PC-3 (cell line): ENCODE measurements at regions not wholly inside any gene's neighbourhood (a gene's known extent, or its start where the extent isn't known, plus 50 kb on each side); places are given as distances from the start of the nearest gene placed in this dataset.
A peak's percentile ranks its signal among the peaks of the same experiment; 100 is the strongest.

Source experiments
- ATAC-seq: fragments of 200-7000 bp; cut with Tn5 transposase; 2 replicates; pipeline ENCODE4 v1.9.1; 2020; ENCODE audit warnings: mild to moderate bottlenecking, moderate library complexity
- BruUV-seq: library from RNA; stranded (reverse); fragments of 400-500 nt; replicated peaks from 2 replicates; lab custom pipeline; 2021; lab: Mats Ljungman, UMichigan
- CTCF ChIA-PET: fragments of 300-600 bp; sonication (Branson Sonifier 250); formaldehyde crosslinking; loops from one replicate; lab custom pipeline; 2022; ENCODE audit warnings: antibody characterized with exemption; lab: Charles Lee
- POLR2A ChIA-PET: fragments of 300-600 bp; sonication (Branson Sonifier 250); formaldehyde crosslinking; loops from one replicate; lab custom pipeline; 2022; ENCODE audit warnings: antibody characterized with exemption; ENCODE audit not compliant: unreplicated experiment; lab: Charles Lee
- DNase-seq: peaks from one replicate; pipeline ENCODE4 v3.0.0-alpha.2; 2015
- H2AFZ ChIP-seq: fragments of 300-600 bp; sonication (generic); 2 replicates; pipeline ENCODE4 v1.6.0; 2016; ENCODE audit warnings: antibody characterized with exemption, low read length
- H3F3A ChIP-seq: fragments of 300-600 bp; sonication (generic); one replicate; pipeline ENCODE4 v1.6.0; 2017; ENCODE audit warnings: antibody characterized with exemption, low read length, control low read depth, mild to moderate bottlenecking; ENCODE audit not compliant: unreplicated experiment
- H3K27ac ChIP-seq: fragments of 300-600 bp; sonication (generic); 2 replicates; pipeline ENCODE4 v1.5.1; 2016; ENCODE audit warnings: mild to moderate bottlenecking, low read length
- H3K27me3 ChIP-seq: fragments of 300-600 bp; sonication (generic); 2 replicates; pipeline ENCODE4 v1.6.1; 2016; ENCODE audit warnings: low read length, mixed read lengths
- H3K36me3 ChIP-seq: fragments of 300-600 bp; sonication (generic); 2 replicates; pipeline ENCODE4 v1.6.1; 2016; ENCODE audit warnings: low read depth, mixed run types, low read length, mixed read lengths
- H3K4me1 ChIP-seq: fragments of 300-600 bp; sonication (generic); 2 replicates; pipeline ENCODE4 v1.5.1; 2016; ENCODE audit warnings: low read length; ENCODE audit not compliant: insufficient read depth
- H3K4me2 ChIP-seq: fragments of 300-600 bp; sonication (generic); 2 replicates; pipeline ENCODE4 v1.6.0; 2016; ENCODE audit warnings: low read length
- H3K4me3 ChIP-seq: fragments of 300-600 bp; sonication (generic); 2 replicates; pipeline ENCODE4 v1.5.1; 2016; ENCODE audit warnings: mild to moderate bottlenecking, low read length, mixed read lengths
- H3K79me2 ChIP-seq: fragments of 300-600 bp; sonication (generic); 2 replicates; pipeline ENCODE4 v1.6.1; 2017; ENCODE audit warnings: low read length, mixed read lengths
- H3K9ac ChIP-seq: fragments of 300-600 bp; sonication (generic); 2 replicates; pipeline ENCODE4 v1.6.0; 2016; ENCODE audit warnings: mild to moderate bottlenecking, low read length
- H3K9me2 ChIP-seq: fragments of 300-600 bp; sonication (generic); replicated peaks from 2 replicates; pipeline ENCODE4 v1.6.1; 2016; ENCODE audit warnings: mixed run types, low read length, mixed read lengths
- H3K9me3 ChIP-seq: fragments of 300-600 bp; sonication (generic); 2 replicates; pipeline ENCODE4 v1.6.1; 2016; ENCODE audit warnings: low read length, mixed read lengths
- H4K20me1 ChIP-seq: fragments of 300-600 bp; sonication (generic); 2 replicates; pipeline ENCODE4 v1.6.1; 2016; ENCODE audit warnings: low read length, mixed read lengths
- EZH2 ChIP-seq: fragments of 300-600 bp; sonication (generic); IDR thresholded peaks from one replicate; pipeline ENCODE4 v1.6.1; 2017; ENCODE audit warnings: antibody characterized with exemption, mild to moderate bottlenecking, low read length; ENCODE audit not compliant: unreplicated experiment
- EZH2phosphoT487 ChIP-seq: fragments of 300-600 bp; sonication (generic); IDR thresholded peaks from 2 replicates; pipeline ENCODE4 v1.6.1; 2018; ENCODE audit warnings: mild to moderate bottlenecking, antibody characterized with exemption, low read length, borderline replicate concordance
- intact Hi-C: fragments of 100-400 bp; cut with micrococcal nuclease; formaldehyde crosslinking; loops from 2 replicates; pipeline ENCODE4 v1.9.0; 2023
- TF ChIP-seq, protein P1 (sequence below): fragments of 300-600 bp; sonication (generic); conservative IDR thresholded peaks from 2 replicates; pipeline ENCODE4 v1.5.1; 2017; ENCODE audit warnings: antibody characterized with exemption, low read depth, mild to moderate bottlenecking, low read length

DNA sequence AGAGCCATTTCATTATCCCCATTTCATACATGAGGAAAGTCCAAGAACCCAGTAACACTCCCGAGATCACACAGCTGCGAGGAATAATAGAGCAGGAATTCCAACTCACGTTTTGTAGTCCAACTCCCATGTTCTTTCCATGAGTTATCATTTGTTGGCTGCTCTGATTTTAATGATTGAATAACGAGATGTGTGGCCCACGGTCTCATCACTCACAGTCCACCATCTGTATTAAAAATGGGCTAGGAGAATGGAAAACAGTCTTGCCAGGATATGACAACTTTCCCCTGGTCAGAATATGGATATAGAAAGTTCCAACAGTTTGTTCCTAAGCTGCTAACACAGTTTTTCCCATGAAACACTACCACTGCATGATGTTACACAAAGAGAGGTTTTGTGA is 147.5 kb downstream of the METTL4 start:
- intact Hi-C loops = no loop called here
- BruUV-seq = no TSS peak
- ChIA-PET POLR2A (no interaction called here), CTCF (no interaction called here)
- ATAC-seq (no peak), DNase-seq (no peak)
- H3K9ac ChIP-seq = no peak overlapping the region
- H2AFZ ChIP-seq = no peak overlapping the region
- H3K27ac ChIP-seq = no peak overlapping the region
- H3K4me1 ChIP-seq = 0 out of 2 replicates have a peak, but pooled peaks cover 10% of the 10 kb centered on the region
- H3K4me3 ChIP-seq = no peak overlapping the region
- H4K20me1 ChIP-seq = no peaks in the 10 kb centered on the region
- H3K36me3 ChIP-seq = no peaks in the 10 kb centered on the region
- TF ChIP-seq EZH2phosphoT487 = no peak
- TF ChIP-seq, protein P1, sequence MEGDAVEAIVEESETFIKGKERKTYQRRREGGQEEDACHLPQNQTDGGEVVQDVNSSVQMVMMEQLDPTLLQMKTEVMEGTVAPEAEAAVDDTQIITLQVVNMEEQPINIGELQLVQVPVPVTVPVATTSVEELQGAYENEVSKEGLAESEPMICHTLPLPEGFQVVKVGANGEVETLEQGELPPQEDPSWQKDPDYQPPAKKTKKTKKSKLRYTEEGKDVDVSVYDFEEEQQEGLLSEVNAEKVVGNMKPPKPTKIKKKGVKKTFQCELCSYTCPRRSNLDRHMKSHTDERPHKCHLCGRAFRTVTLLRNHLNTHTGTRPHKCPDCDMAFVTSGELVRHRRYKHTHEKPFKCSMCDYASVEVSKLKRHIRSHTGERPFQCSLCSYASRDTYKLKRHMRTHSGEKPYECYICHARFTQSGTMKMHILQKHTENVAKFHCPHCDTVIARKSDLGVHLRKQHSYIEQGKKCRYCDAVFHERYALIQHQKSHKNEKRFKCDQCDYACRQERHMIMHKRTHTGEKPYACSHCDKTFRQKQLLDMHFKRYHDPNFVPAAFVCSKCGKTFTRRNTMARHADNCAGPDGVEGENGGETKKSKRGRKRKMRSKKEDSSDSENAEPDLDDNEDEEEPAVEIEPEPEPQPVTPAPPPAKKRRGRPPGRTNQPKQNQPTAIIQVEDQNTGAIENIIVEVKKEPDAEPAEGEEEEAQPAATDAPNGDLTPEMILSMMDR = no peak
- no peak for TF ChIP-seq EZH2
- H3K79me2 ChIP-seq = no peaks in the 10 kb centered on the region
- no peak overlapping the region for H3K4me2 ChIP-seq
- no peaks in the 10 kb centered on the region for H3F3A ChIP-seq
- H3K9me3 ChIP-seq = no peaks in the 10 kb centered on the region
- H3K9me2 ChIP-seq = no peaks in the 10 kb centered on the region
- H3K27me3 ChIP-seq = no peaks in the 10 kb centered on the region

DNA sequence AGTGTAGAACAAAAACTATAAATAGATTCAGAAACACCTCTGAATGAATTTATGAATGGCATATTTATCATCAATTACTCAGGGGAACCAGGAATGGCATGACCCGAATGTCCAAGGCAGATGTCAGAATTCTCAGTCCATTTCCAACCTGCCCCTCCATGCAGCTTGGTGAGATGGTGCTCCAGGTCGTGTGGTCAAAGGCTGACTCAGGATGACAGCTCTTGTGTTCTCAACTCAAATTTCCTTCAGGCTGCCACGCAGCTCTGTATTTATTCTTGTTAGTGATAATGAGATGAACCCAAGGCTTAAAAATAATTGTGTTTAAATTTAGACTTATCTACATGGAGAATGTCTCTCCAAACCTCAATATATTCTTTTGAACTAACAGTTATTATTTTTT is 146.9 kb downstream of the METTL4 start:
- Histone ChIP-seq H3K9ac (no peak overlapping the region), H3K4me2 (no peak overlapping the region), H3K27ac (no peak overlapping the region), H3K4me3 (no peak overlapping the region), H3K27me3 (no peaks in the 10 kb centered on the region), H2AFZ (no peak overlapping the region), H3K9me3 (no peaks in the 10 kb centered on the region), H3K79me2 (no peaks in the 10 kb centered on the region), H3K36me3 (no peaks in the 10 kb centered on the region), H4K20me1 (no peaks in the 10 kb centered on the region), H3F3A (no peaks in the 10 kb centered on the region), H3K9me2 (no peaks in the 10 kb centered on the region), H3K4me1 (0 out of 2 replicates have a peak, but pooled peaks cover 10% of the 10 kb centered on the region)
- no peak for TF ChIP-seq EZH2phosphoT487
- TF ChIP-seq, protein P1 = no peak
- TF ChIP-seq EZH2 = no peak
- ChIA-PET CTCF (no interaction called here), POLR2A (interaction anchor here (0.6 kb wide), 2 partner anchors 1480 to 1722 kb away, joined by 3 to 4 read pairs; no protein-coding TSS in a partner anchor)
- peak; percentile 58 for DNase-seq
- BruUV-seq = no TSS peak
- ATAC-seq = peak; percentile 73
- intact Hi-C loops = no loop called here

DNA sequence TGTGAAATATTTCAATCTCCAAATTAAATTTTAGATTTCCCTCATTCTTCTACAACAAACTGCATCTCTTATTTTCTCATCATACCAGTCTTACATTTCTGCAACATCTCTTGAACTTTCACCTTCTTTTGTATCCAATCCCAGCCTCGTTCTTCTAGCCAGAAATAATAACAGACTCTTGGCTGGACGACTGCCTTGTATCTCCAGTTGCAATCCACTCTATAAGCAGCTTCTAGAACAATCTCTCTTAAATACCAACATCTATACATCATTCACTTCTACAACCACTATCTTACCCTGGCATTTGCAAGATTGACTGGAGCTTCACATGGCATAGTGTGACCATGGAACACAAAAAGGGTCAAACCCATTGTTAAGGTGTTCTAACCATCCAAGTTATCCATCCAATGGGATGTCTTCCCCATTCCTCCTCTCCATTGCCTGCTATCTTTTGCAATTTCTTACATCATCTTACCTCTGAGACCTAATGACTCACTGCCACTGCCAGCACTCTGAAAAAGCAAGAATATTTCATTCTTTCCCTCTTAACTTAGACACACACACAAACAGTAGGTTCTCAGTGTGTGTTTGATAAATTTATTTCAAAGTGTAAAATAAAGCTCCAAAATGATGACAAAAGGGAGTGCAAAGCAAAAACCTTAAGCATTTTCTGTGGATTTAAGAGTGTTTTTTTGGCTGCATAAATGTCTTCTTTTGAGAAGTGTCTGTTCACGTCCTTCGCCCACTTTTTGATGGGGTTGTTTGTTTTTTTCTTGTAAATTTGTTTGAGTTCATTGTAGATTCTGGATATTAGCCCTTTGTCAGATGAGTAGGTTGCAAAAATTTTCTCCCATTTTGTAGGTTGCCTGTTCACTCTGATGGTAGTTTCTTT is 145.6 kb downstream of the METTL4 start:
- Histone ChIP-seq H3K4me2 (no peak overlapping the region), H3F3A (no peaks in the 10 kb centered on the region), H3K9ac (no peak overlapping the region), H3K79me2 (no peaks in the 10 kb centered on the region), H3K27me3 (no peaks in the 10 kb centered on the region), H2AFZ (no peak overlapping the region), H3K36me3 (no peaks in the 10 kb centered on the region), H3K4me1 (0 out of 2 replicates have a peak, but pooled peaks cover 10% of the 10 kb centered on the region), H4K20me1 (no peaks in the 10 kb centered on the region), H3K9me2 (no peaks in the 10 kb centered on the region), H3K4me3 (no peak overlapping the region), H3K9me3 (no peaks in the 10 kb centered on the region), H3K27ac (no peak overlapping the region)
- intact Hi-C loops = no loop called here
- no peak for TF ChIP-seq EZH2
- TF ChIP-seq, protein P1 = no peak
- TF ChIP-seq EZH2phosphoT487 = no peak
- DNase-seq (peak; percentile 9), ATAC-seq (peak; percentile 24; the same call in 1 of the 2 replicates)
- POLR2A ChIA-PET = no interaction called here
- BruUV-seq = no TSS peak
- CTCF ChIA-PET = no interaction called here
